Testis (tissue), 2 donors: ENCODE measurements at regions not wholly inside any gene's neighbourhood (a gene's known extent, or its start where the extent isn't known, plus 50 kb on each side); places are given as distances from the start of the nearest gene placed in this dataset.

Experiments
- POLR2A ChIP-seq: fragments of 450-650 bp; IDR thresholded peaks from one replicate; pipeline ENCODE4 v1.6.1; 2017; ENCODE audit warnings: antibody characterized with exemption, mild to moderate bottlenecking, moderate library complexity
- TF ChIP-seq, protein P1 (sequence below), 3 experiments: fragments of 450-650 bp in 2 of 3; fragments of 200-600 bp in 1 of 3; sonication (generic) in 1 of 3; IDR thresholded peaks; one replicate each; pipeline ENCODE4 v1.5.1; 2016 to 2019; ENCODE audit warnings: antibody characterized with exemption in 3 of 3, mild to moderate bottlenecking in 2 of 3, moderate library complexity in 1 of 3

DNA sequence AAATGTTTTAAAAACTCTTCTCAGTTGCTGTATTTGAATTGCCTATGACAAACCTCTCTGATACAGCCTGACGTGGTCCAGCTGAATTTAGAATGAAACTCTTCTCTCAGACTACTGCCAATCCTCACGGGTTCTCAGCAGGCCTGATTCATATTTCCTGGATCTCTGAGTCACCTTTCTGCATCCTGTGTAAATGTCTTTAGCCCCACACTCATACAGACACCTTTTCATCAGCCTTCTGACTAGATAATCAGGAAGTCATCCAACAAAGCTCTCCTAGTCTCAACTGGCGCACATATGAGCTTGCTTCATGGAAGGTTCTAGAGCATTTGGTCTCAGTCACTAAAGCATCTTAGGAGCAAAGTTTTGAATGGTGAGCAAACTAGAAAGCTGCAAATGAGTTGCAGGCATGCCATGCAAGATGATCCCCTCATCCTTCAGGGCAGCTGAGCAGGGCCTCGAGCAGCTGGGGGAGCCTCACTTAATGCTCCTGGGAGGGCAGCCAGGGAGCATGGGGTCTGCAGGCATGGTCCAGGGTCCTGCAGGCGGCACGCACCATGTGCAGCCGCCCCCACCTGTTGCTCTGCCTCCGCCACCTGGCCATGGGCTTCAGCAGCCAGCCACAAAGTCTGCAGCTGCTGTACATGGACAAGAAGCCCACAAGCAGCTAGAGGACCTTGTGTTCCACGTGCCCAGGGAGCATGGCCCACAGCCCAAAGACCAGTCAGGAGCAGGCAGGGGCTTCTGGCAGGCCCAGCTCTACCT, 182.8 kb downstream of the ARHGAP12 start:
- TF ChIP-seq, protein P1, sequence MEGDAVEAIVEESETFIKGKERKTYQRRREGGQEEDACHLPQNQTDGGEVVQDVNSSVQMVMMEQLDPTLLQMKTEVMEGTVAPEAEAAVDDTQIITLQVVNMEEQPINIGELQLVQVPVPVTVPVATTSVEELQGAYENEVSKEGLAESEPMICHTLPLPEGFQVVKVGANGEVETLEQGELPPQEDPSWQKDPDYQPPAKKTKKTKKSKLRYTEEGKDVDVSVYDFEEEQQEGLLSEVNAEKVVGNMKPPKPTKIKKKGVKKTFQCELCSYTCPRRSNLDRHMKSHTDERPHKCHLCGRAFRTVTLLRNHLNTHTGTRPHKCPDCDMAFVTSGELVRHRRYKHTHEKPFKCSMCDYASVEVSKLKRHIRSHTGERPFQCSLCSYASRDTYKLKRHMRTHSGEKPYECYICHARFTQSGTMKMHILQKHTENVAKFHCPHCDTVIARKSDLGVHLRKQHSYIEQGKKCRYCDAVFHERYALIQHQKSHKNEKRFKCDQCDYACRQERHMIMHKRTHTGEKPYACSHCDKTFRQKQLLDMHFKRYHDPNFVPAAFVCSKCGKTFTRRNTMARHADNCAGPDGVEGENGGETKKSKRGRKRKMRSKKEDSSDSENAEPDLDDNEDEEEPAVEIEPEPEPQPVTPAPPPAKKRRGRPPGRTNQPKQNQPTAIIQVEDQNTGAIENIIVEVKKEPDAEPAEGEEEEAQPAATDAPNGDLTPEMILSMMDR (IDR thresholded peaks at IDR 0.05), result no peak
- no peak for TF ChIP-seq POLR2A
